Vagina (tissue), 2 donors: ENCODE measurements at regions not wholly inside any gene's neighbourhood (a gene's known extent, or its start where the extent isn't known, plus 50 kb on each side); places are given as distances from the start of the nearest gene placed in this dataset.

Experiments
- POLR2A ChIP-seq, 2 donors: fragments of 450-650 bp; IDR thresholded peaks; one replicate each; pipeline ENCODE4 v1.6.1; 2017; ENCODE audit warnings: antibody characterized with exemption in 2 of 2, mild to moderate bottlenecking in 2 of 2, moderate library complexity in 2 of 2
- TF ChIP-seq, protein P1 (sequence below), 3 experiments: fragments of 450-650 bp in 2 of 3; fragments of 200-600 bp in 1 of 3; sonication (generic) in 1 of 3; IDR thresholded peaks; one replicate each; pipeline ENCODE4 v1.5.1; 2017 to 2019; ENCODE audit warnings: antibody characterized with exemption in 3 of 3, mild to moderate bottlenecking in 2 of 3, moderate library complexity in 2 of 3

DNA sequence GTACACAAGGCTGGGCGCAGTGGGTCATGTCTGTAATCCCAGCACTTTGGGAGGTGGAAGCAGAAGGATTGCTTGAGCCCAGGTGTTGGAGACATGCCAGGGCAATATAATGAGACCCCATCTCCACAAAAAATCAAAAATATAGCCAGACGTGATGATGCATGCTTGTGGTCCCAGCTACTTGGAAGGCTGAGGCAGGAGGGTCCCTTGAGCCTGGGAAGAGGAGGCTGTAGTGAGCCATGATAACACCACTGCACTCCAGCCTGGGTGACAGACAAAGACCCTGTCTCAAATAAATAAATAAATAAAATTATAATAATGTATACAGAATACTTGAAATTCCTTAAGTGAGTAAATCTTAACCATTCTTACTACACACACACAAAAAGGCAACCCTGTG is 127.7 kb downstream of the SPRY2 start:
- TF ChIP-seq, protein P1, sequence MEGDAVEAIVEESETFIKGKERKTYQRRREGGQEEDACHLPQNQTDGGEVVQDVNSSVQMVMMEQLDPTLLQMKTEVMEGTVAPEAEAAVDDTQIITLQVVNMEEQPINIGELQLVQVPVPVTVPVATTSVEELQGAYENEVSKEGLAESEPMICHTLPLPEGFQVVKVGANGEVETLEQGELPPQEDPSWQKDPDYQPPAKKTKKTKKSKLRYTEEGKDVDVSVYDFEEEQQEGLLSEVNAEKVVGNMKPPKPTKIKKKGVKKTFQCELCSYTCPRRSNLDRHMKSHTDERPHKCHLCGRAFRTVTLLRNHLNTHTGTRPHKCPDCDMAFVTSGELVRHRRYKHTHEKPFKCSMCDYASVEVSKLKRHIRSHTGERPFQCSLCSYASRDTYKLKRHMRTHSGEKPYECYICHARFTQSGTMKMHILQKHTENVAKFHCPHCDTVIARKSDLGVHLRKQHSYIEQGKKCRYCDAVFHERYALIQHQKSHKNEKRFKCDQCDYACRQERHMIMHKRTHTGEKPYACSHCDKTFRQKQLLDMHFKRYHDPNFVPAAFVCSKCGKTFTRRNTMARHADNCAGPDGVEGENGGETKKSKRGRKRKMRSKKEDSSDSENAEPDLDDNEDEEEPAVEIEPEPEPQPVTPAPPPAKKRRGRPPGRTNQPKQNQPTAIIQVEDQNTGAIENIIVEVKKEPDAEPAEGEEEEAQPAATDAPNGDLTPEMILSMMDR (IDR thresholded peaks at IDR 0.05), result no peak
- TF ChIP-seq POLR2A (IDR thresholded peaks at IDR 0.05), result no peak
